Islet precursor cell (in vitro differentiated cells): ENCODE measurements at regions not wholly inside any gene's neighbourhood (a gene's known extent, or its start where the extent isn't known, plus 50 kb on each side); places are given as distances from the start of the nearest gene placed in this dataset.
A peak's percentile ranks its signal among the peaks of the same experiment; 100 is the strongest.

Experiments used
- DNase-seq: peaks from one replicate; pipeline ENCODE4 v3.0.0-alpha.2; 2018

DNA sequence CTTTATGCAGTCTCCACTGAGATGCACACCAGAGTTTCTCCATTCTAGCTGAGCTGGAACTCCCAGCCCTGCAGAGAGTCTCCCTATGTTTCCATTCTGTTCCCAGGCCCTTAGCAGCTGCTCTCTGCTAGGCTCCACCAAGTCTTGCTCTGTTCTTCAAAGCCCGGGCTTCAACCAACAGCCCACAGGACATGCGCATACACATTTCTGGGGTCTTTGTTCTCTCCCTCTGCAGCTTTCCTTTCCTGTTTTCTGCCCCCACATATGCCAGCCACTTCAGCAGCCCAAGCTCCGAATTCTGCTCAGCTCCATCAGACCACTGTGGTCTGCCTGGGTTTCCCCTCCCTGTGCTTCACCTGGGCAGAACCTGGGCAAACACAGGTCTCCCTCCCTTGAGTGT lies 205.9 kb downstream of the CBLN1 start:
- DNase-seq: no peak

DNA sequence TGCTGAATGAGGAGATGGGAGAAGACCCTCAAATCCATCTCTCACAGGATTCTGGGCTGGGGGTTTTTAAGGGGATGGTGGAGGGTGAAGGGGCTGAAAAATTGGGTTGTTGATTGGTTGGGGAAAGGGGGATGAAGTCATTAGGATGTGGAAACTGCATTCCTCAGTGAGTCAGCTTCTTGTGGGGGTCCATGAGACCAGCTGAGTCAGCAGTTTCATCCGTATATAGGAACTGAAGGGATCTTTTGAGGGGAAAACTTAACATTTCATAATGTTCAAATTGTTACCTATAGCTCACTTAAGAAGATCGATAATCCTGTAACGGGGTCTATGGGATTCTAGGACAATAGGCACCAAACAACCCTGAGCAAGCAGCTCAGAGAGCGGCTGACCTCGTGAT lies 213.4 kb downstream of the CBLN1 start:
- no peak for DNase-seq

DNA sequence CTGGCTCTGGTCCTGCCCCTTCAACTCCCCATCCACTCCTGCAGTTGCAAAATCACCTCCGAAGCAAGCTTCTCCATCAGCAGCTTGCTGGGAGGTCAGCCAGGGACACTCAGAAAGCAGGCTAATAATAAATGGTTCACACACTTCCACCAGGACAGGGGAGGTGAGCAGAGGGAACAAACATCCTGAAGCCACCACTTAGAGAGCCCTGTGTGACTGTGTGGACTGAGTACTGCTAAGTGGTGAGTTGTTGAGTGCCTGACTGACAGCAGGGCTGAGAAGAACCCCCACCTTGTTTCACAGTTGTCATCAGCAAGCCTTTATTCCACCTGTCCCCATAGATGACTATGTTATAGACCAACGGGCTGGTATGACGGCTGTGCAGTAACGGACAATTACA lies 213.9 kb downstream of the CBLN1 start:
- no peak for DNase-seq

DNA sequence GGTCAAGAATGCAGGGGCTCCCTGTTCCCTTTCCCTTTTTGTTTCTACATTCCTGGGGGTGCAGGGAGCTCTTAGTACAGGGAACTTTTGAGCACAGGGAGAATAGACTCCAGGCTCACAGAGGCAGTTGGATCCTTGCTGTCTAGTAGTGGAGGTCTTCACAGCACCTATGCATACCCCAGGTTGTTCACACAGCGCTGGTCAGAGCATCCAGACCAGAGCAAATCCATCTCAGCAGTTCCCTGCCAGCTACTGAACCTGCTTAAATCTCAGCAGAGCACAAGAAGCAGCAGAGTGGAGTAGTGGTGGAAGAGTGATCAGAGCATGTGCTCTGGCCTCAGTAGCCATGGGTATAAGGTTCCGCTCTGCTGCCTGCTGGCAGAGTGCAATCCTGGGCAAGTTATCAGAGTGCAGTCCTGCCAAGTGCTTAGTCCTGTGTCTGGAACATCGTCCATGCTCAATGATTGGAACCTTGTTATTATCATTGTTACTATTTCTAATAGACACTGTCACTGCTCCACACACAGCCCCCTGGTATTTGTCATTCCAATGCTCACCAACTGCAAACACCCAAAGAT lies 220.4 kb downstream of the CBLN1 start:
- no peak for DNase-seq

DNA sequence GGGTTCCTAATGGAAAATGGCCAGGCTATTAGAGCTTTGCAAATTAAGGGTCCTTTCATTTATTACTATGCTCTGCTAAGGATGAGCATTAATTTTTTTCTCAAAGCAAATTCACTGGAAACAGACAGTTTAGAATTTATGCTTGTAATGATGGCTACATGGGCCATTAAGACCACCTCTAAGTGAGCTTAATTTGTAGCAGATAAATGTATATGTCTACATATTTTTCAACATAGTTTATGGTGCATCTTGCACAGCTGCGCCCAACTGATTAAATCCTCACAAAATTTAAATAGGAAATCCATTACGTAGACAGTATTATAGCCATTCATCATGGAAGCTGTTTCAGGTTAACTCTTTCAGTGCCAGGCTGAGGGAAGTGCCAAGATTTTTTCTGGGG lies 220.9 kb downstream of the CBLN1 start:
- no peak for DNase-seq

DNA sequence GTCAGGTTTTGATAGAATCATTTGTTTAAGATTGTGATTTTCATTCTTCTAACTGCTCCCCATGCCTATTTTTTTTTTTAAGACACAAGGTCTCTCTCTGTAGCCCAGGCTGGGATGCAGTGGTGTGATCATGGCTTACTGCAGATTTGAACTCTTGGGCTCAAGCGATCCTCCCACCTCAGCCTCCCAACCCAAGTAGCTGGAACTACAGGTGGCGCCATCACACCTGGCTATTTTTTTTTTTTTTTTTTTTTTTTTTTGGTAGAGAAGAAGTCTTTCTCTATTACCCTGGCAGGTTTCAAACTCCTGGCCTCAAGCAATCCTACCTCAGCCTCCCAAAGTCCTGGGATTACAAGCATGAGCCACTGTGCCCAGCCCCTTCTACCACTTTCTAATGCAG lies 223.3 kb downstream of the CBLN1 start:
- DNase-seq: no peak

DNA sequence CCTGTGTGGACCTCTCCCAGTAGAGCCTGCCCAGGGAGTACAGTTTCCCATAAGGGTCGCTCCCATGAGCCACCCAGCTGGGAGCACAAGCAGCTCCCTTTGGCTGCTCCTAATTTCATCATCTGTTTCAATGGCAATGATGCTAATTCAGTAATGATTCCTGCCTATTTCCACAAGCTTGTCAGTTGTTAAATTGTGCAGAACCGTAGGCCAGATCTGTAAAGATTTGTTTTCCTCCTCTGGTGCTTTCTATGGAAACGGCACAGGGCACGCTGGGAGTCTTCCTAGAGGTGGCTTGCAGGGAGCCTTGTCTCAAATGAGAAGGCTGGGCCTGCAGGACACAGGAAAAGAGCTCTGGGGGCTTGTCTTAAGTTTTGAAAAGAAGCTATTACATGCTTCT lies 223.7 kb downstream of the CBLN1 start:
- no peak for DNase-seq

DNA sequence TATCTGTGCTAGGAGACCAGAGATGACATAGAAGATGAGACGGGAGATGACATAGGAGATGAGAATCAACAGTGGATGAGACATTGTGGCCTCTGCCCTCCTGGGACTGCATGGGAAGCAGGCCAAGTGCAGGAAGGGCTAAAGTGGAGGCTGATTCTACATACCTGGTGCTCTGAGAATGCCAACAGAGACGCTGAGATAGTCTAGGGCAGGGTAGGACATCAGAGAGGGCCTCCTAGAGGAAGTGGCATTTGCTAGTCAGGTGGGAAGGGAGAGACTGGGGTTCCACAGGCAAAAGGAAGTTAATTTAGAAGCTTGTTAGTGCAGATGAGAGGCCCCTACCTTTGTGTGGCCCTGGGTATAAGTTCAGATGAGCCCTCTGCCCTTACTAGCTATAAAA lies 224.2 kb downstream of the CBLN1 start:
- DNase-seq: no peak

DNA sequence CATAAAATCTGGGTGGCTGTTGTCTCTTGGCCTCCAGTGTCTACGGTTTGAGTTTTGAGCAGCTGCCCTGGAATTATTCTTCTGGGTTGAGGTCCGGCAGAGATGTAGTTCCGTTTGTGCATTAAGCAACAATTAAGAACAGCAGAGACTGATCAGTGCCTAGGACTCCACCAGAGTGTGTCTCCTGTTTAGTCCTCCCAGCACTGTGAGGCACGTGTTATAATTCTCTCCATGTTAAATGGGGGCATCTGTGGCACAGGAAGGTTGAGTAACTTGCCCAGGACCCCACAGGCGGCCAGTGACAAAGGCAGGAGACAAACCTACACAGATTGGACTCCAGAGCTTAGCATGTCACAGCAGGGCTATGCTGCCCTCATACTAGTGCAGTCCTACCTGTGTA lies 225.1 kb downstream of the CBLN1 start:
- no peak for DNase-seq

DNA sequence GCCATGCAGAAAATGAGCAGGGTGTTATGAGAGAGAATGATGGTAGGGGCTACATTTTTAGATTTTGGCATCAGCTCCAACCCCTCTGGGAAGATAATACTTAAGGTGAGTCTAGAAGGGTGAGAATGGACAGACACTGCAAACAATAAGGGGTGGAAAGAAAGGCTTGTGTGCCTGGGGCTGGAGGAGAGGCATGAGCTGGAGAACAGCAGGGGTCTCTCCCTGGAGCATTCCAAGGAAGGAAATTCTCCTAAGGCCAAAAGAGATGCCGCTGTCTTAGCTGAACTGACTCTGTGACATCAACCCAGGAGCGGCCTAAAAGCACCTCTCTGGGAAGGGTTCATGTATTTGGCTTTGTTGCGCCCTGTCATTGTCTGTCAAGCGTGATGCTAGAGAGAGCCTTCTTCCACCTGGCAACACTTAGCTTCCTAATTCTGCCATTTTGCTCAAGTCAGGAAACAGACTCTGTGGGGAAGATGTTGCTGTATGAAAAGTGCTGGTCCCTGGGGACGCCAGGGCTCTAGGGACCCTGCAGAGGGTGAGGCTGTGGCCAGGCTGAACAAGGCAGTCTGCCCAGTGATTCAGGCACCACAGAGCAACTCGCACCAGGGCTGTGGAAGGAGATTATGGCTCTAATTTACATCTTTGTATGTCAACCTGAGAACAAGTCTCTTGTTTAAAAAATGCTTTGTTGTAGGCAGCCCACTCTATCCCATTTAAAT lies 225.7 kb downstream of the CBLN1 start:
- DNase-seq: no peak

DNA sequence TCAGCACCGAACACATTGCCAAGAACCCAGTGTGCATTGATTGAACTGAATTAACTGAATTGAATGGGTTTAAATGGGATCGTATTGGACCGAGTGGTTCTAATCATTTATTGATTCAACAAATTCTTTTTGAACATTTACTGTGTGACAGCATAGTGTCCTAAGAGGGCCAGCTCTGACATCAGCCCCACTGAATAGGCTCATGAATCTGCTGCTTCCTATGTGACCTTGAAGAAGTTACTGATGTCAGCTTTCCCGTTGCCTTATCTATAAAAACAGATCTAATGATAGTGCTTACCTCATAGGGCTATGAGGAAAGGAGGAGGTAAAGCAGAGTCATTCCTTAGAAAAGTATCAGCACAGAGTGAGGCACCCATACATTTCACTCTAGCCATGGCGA lies 226.3 kb downstream of the CBLN1 start:
- DNase-seq: no peak

DNA sequence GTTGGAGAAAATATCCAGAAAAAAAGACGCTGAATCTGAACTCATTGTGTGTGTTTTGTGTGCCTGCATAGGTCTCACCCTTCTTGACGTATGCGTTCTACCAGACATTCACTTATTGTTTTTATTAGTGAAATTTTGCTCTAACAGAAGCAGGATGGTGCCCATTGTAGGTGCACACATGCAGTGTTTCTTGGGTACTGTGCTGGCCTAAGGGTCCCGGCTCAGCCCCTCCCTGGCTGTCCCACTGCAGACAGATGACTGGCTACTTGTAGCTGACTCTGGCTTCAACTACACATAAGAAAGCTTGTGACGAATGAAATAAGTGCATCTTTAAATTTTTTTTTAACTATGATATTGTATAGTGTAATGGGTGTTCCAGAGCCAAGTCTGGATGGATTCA lies 227.0 kb downstream of the CBLN1 start:
- no peak for DNase-seq

DNA sequence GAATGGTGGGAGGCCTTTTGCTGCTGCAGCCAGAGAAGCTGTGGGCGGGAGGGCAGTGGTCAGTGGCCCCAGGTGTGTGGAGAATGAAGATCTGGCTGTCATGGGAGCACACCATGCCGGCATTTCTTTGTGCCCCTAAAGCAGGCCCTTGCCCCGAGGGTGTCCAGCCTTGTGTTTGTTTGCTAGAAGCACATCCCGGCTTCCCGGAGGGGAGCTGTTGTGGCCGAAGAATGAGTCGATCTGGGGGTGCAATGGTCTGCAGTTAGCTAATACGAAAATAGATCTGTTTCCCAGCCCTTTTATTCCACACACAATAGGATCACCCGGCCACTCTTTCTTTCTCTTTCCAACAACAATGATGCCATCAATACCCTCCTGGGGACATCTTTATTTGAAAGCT lies 228.8 kb downstream of the CBLN1 start:
- no peak for DNase-seq

DNA sequence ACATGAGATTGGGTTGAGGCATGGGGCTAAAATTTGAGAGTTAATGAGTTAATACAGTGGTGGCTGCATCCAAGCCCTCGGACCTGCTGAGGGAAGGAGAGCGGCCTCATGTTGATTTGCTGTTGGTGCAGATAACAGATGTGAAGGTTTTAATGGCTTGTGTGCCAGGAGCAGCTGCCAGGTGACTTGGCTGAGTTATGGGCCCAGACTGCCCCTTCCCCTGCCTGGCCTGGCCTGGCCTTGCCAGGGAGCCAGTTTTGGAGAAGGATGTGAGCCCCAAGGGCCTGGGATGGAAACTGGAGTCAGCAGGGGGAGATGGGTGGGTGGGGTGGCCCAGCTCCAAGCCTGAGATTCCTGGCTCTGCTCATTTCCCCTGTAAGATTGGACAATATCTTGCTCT lies 230.1 kb downstream of the CBLN1 start:
- DNase-seq: no peak

DNA sequence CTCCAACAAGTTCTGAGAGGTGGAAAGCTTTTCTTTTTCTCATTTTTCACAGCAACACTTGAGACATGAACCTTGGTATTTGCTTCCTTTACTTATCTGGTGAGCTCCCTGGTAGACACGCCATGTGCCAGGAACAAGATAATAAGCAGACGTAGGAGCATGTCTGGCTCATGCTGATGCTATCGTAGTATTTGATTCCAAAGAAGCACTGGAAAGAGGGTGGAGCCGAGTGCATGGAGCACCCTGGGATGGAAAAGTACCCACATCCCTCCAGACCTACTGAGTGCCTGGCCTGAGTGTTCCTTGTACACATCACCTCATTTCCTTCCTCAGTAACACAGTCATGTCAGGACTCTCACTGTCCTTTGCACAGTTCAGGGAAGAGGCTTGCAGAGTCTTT lies 231.0 kb downstream of the CBLN1 start:
- DNase-seq: peak; percentile 64

DNA sequence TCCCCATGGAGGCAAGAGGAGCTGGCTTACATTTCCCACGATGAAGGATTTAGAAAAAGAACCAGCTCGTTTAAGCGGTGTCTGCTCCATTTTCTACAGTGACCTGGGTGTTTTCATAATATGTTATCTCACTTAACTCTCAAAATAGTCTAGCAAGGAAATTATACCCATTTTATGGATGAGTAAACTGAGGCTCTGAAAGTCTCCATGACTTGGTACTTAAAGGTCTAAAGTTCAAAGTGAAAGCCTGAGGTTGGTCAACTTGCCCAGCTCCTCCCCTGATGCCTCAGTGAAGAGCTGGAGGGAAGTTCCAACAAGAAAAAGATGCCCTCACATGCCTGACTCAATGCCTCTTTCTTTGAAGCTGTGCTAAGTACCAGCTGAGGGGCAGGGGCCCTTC lies 232.0 kb downstream of the CBLN1 start:
- no peak for DNase-seq

DNA sequence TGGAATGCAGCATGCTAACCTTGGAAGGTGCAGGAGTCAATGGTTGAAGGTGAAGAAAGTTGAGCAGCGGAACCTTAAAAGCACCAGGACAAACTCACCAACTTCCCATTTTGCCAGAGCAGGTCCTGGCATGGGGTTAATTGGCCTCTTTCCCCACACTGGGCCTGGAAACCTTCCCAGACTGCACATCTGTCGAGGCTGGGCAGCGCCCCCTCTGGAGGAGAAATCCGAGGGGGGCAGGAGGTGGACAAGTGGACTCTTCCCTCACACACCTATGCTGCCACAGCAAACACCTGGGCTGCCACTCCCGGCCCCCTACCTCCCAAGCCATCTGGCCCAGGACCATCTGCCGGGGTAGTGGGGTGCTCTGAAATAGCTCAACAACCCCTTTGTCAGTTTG lies 232.4 kb downstream of the CBLN1 start:
- DNase-seq: no peak

DNA sequence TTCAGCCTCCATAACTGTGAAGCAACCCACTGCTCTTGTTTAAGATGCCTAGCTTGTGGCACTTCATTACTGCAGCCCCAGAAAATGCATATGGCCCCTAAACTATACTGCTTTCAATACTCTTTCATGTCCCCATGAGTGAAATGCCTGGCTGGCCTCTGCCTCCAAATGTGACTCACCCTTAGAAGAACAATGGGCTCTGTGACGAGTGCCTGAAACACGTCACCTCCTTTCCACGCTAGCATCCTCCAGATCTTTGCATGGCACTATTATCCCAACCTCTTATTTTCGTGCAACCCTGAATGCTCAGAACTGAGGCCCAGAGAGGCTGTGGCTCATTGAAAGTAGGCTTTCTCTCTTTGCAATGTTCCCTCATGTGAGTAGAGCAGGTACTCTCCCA lies 233.1 kb downstream of the CBLN1 start:
- DNase-seq: peak; percentile 78

DNA sequence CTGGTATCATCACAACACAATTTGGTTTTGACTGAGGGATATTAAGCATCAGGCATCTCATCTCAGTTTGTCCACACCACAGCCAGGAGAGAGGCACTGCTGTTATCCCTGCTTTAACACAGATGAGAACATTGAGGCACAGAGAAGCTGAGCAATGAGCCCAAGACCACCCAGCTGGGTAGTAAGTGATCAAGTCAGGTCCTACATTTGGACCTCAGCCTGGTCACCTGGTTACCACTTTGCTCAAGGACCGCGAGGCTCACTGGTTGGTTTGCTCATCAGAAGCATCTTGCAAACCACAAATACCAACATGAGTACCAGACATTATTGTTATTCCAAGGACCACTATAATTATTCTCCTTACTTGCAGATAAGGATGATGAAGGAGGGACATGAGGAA lies 245.5 kb downstream of the CBLN1 start:
- peak; percentile 25 for DNase-seq

DNA sequence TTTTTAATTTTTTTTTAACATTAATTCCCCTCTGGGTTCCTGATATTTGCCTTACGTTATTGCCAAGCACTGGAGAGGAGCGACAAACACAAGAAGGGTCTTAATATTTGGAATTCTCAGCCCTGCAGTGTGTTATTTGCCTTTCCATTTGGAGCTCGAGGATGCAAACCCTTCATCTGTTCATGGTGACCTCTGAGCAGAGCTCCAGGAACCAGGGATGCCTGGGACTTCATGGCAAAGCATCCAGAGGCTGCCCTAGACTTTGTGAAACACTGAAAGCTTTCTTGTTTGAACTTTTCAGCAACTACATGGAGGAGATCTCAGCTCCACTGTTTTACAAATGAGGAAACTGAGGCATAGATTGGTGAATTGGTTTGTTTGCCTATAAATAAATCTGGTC lies 254.2 kb downstream of the CBLN1 start:
- peak; percentile 14 for DNase-seq

DNA sequence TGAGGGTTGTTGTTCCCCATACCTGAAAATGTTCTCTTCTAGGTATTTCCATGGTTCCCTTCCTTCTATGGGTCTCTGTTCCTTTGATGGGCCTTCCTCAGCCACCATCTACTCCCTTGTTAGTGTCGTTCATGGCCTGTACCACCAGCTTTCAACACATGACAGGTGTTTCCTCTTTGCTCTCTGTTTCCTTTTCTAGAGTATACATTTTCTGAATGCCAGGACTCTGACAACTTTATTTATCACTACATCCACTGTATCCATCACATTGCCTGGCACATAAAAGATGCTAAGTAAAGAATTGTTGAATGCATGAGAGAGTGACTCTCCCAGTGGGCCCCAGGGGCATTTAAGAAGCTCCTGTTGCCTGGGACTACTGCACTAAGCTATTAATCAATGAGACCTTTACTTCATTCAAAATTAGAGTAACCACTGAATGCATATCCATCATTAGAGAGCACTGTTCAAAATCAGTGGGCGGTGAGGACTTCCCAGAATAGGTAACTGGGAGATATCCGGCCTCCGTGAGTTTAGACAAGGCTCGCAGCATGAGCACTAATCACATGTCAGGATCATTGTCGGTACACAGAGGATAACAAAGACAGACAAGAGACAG lies 255.0 kb downstream of the CBLN1 start:
- DNase-seq: no peak

DNA sequence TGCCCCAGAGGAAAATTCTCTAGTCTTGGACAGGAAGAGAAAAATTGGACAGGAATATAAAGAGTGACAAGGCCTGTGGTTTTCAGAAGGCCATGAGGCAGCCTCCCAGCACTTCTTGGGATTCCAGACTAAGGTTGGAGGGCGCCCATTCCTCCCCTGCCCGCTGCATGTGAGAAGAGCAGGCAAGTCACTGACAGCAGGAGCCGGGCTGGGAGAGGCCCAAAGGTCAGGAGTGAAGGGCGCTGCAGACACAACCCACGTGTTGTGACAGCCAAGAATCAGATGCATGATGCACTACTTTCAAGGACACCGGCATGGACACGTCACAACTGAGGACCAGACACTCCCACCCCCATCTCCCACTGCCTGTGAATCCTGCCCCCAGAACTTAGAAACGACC lies 256.7 kb downstream of the CBLN1 start:
- DNase-seq: no peak

DNA sequence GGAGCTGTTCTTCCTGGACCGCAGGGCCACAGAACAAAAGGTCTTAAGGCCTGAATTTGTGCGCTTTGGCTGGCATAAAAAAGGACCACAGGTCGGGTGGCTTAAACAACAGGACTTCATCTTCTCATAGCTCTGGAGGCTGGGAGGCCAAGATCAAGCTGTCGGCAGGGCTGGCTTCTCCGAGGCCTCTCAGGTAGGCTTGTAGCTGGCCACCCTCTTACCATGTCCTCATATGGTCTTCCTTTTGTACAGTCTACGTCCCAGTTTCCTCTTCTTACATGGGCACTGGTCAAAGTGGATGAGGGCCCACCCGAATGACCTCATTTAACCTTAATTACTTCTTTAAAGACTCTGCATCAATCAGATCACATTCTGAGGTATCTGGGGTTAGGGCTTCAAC lies 257.6 kb downstream of the CBLN1 start:
- DNase-seq: no peak

DNA sequence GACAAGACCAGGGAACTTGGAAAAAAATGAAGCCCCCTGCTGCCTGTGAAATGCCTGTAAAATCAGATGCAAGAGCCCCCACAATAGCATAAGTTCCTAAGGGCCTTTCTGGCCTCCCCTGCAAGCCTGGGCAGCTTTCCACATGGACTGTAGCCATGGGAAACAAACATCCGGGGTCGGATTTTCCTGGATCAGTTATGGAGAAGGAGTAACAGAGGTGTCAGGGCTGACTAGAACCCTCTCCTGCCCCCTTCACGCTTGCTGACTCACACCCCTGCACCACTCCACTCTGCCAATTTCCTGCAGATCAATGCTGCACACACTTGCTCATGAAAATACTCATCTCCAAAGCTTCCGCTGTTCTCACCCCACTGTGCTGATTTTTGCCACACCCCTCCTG lies 258.6 kb downstream of the CBLN1 start:
- no peak for DNase-seq
